HG03139 (cell line): ENCODE measurements at regions not wholly inside any gene's neighbourhood (a gene's known extent, or its start where the extent isn't known, plus 50 kb on each side); places are given as distances from the start of the nearest gene placed in this dataset.
"Not testable (repeated sequence)": the region's sequence is repeated elsewhere in the genome, so short reads cannot be mapped to it uniquely, and the experiment has no call there.

Experiments used
- ATAC-seq: cut with Tn5 transposase; IDR thresholded peaks from one replicate; pipeline ENCODE4 v1.9.1; 2021; ENCODE audit not compliant: unreplicated experiment

DNA sequence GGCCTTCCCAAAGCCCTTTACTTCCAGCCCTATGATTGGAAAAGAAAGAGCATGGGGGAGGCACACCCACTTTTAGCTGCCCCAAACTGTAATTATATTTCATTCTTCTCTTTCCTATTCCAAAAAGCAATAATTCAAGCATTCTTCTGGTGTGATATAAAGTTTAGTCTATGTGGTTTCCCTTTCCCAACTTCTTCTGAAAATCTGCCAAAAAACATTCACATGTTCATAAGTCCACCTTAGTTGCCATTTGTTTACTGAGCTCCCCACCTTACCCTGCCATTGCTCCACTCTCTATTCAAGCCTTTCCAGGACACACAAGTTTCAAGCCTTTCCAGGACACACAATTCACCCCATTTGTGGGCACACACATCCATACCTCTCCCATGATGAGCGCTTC is 111.6 kb upstream of the BMAL1 start:
- no peak for ATAC-seq

DNA sequence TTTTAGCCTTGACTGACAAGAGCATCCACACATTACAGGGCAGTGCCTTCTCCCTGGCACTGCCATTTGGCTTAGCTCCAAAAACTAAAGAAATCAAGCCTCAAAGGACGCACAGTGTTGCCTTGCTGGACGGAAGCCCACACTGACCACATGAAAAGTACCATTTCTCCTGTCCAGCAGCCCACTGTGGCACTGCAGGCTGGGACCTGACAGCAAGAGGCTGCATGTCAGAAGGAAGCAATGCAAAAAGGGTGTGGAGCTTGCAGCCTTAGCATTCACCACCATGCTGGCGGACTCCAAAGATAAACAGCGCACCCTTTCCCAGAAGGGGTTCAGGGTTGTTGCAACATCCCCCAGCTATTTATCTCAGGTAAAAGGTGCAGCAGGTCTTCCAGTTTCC is 109.3 kb upstream of the BMAL1 start:
- ATAC-seq = no peak

DNA sequence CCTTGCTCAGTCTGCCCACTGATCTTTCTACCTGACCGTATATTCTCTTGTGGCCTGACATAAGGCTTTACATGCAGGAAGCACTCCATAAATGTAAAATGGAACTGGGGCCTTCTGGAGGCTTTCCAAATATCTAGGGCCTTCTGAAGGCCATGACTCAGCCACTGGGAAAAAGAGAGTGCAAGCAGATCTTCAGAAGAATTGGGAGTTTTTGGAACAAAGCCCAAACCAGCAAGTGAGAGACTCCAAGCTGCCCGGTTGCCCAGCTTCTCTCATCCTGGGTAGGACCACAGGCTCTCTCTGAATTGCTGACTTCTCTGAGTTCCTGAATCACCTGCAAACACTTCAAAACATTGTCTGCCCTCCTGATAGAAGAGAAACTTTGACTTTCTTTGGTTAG is 107.9 kb upstream of the BMAL1 start:
- no peak for ATAC-seq

DNA sequence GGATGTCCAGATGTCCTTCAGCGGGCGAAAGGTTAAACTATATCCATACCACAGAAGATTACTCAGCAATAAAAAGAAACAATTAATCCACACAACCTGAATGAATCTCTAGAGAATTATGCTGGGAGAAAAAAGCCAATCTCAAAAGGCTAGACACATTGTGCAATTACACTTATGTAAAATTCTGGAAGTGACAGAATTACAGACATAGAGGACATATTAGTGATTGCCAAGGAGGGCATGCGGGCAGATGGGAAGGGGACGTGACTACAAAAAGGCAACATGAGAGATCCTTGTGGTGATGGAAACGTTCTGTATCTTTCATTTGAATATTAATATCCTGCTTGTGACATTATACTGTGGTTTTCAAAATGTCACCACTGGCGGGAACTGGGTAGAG is 103.5 kb upstream of the BMAL1 start:
- ATAC-seq = no peak

- no peak for ATAC-seq
These were observed 94.3 kb upstream of the BMAL1 start for GRCh38 chr11:13183094-13183825.

GRCh38 chr11:13183826-13184196 is 93.8 kb upstream of the BMAL1 start:
- ATAC-seq = no peak

GRCh38 chr11:13184295-13184794 is 93.2 kb upstream of the BMAL1 start:
- ATAC-seq = no peak

- ATAC-seq = no peak
These were observed 89.4 kb upstream of the BMAL1 start for GRCh38 chr11:13188179-13188578.

- no peak for ATAC-seq
These were observed 87.8 kb upstream of the BMAL1 start for GRCh38 chr11:13189561-13190426.

GRCh38 chr11:13193613-13194012 is 84.0 kb upstream of the BMAL1 start:
- no peak for ATAC-seq

GRCh38 chr11:13197374-13197773 is 80.2 kb upstream of the BMAL1 start:
- ATAC-seq = not testable (repeated sequence)

GRCh38 chr11:13205486-13205885 is 72.1 kb upstream of the BMAL1 start:
- peak; percentile 65 for ATAC-seq

GRCh38 chr11:13206086-13206640 is 71.4 kb upstream of the BMAL1 start:
- ATAC-seq = no peak

GRCh38 chr11:13207270-13207664 is 70.3 kb upstream of the BMAL1 start:
- ATAC-seq = no peak

DNA sequence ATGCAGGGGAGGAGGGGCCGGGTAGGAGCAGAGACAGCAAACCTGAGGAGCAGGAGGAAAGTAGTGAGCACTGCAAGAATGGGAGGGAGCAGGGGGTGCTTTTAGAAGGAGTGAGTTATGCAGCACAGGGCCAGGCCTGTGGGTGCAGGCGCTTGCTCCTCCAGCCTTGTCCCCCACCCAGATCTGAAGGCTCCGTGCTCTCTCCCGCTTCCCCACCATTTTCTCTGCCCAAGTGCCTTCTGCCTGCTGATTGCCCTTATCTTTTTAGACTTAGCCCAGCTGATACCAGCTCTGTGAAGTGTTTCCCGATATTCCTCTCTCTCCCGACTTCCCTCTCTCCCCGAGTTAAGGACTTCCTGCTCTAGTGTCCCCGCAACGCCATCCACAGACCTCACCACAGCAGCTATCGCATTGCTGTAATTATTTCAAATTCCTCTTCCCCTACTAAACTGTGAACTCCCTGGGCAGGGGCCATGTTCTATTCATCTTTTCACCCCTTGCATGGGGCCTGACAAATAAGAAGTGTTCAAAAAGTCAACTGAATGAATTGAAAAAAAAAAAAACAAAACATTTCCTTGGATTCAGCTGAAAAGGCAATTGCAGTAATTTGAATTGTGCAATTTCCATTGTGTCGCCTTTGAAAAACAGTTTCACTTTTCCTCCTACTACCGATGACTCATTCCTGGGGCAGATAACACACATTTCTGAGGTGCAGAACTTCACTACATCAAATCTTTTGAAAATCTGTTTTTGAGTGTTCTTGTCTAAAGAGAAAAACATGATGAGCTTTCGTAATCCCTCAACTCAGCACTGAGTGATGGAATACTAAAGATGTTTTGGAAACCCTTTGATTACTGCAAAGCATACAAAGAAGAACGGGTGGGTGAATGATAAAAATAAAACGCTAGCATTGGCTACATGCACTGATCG is 69.7 kb upstream of the BMAL1 start:
- ATAC-seq = no peak

- ATAC-seq = no peak
These were observed 68.7 kb upstream of the BMAL1 start for GRCh38 chr11:13208921-13209320.

DNA sequence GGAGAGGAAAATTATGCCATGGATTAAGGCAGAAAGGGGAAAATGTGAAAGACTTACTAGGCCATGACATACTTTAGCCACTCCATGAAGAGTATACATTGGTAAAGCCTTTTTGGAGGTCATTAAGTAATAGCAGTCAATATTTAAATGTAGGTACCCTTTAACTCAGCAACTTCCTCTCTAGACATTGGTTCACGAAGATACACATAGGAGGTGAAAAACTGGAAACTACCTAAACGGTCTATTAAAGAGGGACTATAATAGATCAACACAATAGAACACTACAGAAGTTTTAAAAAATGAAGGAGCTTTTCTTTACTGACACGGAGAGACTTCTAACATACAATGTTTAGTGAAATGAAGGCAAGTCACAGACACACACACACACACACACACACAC is 68.2 kb upstream of the BMAL1 start:
- ATAC-seq = no peak

DNA sequence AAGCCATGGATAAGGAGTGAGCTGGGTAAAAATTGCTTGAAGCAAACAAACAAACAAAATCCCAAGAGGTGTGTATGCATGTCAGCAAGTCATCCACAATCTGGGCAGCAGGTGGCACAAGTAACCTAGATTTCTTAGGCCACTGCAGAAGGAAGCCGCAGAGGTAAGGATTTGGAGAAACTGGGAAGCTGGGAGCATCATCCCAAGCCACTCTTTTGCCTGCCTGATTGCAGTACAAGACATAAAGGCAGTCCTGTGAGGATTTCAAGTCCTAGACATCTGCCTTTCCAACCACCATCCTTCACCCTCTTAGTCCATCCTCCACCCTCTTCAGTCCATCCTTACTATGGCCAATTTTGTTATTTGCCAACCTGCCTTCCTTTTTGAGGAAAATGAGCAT is 67.2 kb upstream of the BMAL1 start:
- no peak for ATAC-seq

DNA sequence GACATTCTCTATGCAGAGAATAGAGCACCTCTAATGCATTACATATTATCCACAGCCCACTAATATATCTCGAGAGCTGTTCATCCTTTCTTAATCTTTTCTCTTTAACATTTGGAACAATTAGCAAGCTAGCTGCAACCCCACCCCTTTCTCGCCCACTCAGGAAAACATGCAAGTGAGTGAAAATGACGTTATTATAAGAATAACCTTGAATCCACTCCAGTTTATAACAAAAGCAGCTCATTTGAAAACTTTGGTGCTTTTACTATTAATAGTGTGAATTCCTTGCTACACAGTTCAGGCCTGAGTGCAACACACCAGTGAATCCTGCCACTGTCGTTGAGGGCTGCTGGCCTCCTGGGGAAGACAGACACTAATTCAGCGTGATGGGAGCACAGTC is 63.3 kb upstream of the BMAL1 start:
- no peak for ATAC-seq

- no peak for ATAC-seq
These were observed 62.4 kb upstream of the BMAL1 start for GRCh38 chr11:13215149-13215548.
